ENCODE measurements at regions not wholly inside any gene's neighbourhood (a gene's known extent, or its start where the extent isn't known, plus 50 kb on each side); places are given as distances from the start of the nearest gene placed in this dataset.

GRCh38 chr12:132439333-132439904 lies 50.5 kb upstream of the FBRSL1 start:
- Mint-ChIP-seq H3K4me3 (ENCODE audit: unreplicated experiment) (no peak overlapping the region), H3K27ac (ENCODE audit: unreplicated experiment) (no peak overlapping the region), H3K27me3 (ENCODE audit: unreplicated experiment) (peaks cover 39% of the 10 kb centered on the region), H3K9me3 (ENCODE audit: unreplicated experiment) (no peaks in the 10 kb centered on the region), H3K4me1 (ENCODE audit: unreplicated experiment) (no peaks in the 10 kb centered on the region), H3K36me3 (ENCODE audit: unreplicated experiment) (no peaks in the 10 kb centered on the region)
- no peak for DNase-seq (ENCODE audit: extremely low spot score, unreplicated experiment)
- TF ChIP-seq CTCF (IDR thresholded peaks at IDR 0.05) = no peak

- no peak for TF ChIP-seq CTCF (IDR thresholded peaks at IDR 0.05)
- H3K9me3 Mint-ChIP-seq (ENCODE audit: unreplicated experiment) = no peaks in the 10 kb centered on the region
- no peak overlapping the region for H3K27ac Mint-ChIP-seq (ENCODE audit: unreplicated experiment)
- no peaks in the 10 kb centered on the region for H3K36me3 Mint-ChIP-seq (ENCODE audit: unreplicated experiment)
- H3K27me3 Mint-ChIP-seq (ENCODE audit: unreplicated experiment) = peaks cover 39% of the 10 kb centered on the region
- H3K4me3 Mint-ChIP-seq (ENCODE audit: unreplicated experiment) = no peak overlapping the region
- no peak for DNase-seq (ENCODE audit: extremely low spot score, unreplicated experiment)
- no peaks in the 10 kb centered on the region for H3K4me1 Mint-ChIP-seq (ENCODE audit: unreplicated experiment)
Observed at GRCh38 chr12:132438726-132439125, 51.2 kb upstream of the FBRSL1 start.

- DNase-seq (ENCODE audit: extremely low spot score, unreplicated experiment) = no peak
- H3K4me3 Mint-ChIP-seq (ENCODE audit: unreplicated experiment) = no peak overlapping the region
- H3K36me3 Mint-ChIP-seq (ENCODE audit: unreplicated experiment) = no peaks in the 10 kb centered on the region
- H3K27me3 Mint-ChIP-seq (ENCODE audit: unreplicated experiment) = peaks cover 35% of the 10 kb centered on the region
- no peaks in the 10 kb centered on the region for H3K9me3 Mint-ChIP-seq (ENCODE audit: unreplicated experiment)
- no peaks in the 10 kb centered on the region for H3K4me1 Mint-ChIP-seq (ENCODE audit: unreplicated experiment)
- TF ChIP-seq CTCF (IDR thresholded peaks at IDR 0.05) = no peak
- no peak overlapping the region for H3K27ac Mint-ChIP-seq (ENCODE audit: unreplicated experiment)
Observed at GRCh38 chr12:132437943-132438700, 51.8 kb upstream of the FBRSL1 start.

GRCh38 chr12:132437252-132437932 lies 52.6 kb upstream of the FBRSL1 start:
- Mint-ChIP-seq H3K27ac (ENCODE audit: unreplicated experiment) (no peak overlapping the region), H3K36me3 (ENCODE audit: unreplicated experiment) (no peaks in the 10 kb centered on the region), H3K27me3 (ENCODE audit: unreplicated experiment) (peaks cover 37% of the 10 kb centered on the region), H3K4me3 (ENCODE audit: unreplicated experiment) (no peak overlapping the region), H3K9me3 (ENCODE audit: unreplicated experiment) (no peaks in the 10 kb centered on the region), H3K4me1 (ENCODE audit: unreplicated experiment) (no peaks in the 10 kb centered on the region)
- TF ChIP-seq CTCF (IDR thresholded peaks at IDR 0.05) = no peak
- no peak for DNase-seq (ENCODE audit: extremely low spot score, unreplicated experiment)

GRCh38 chr12:132436791-132437251 lies 53.1 kb upstream of the FBRSL1 start:
- no peaks in the 10 kb centered on the region for H3K36me3 Mint-ChIP-seq (ENCODE audit: unreplicated experiment)
- peaks cover 37% of the 10 kb centered on the region for H3K27me3 Mint-ChIP-seq (ENCODE audit: unreplicated experiment)
- no peak for TF ChIP-seq CTCF (IDR thresholded peaks at IDR 0.05)
- no peaks in the 10 kb centered on the region for H3K4me1 Mint-ChIP-seq (ENCODE audit: unreplicated experiment)
- no peaks in the 10 kb centered on the region for H3K9me3 Mint-ChIP-seq (ENCODE audit: unreplicated experiment)
- H3K4me3 Mint-ChIP-seq (ENCODE audit: unreplicated experiment) = no peak overlapping the region
- no peak for DNase-seq (ENCODE audit: extremely low spot score, unreplicated experiment)
- no peak overlapping the region for H3K27ac Mint-ChIP-seq (ENCODE audit: unreplicated experiment)
